DND-41 (cell line): ENCODE measurements at regions not wholly inside any gene's neighbourhood (a gene's known extent, or its start where the extent isn't known, plus 50 kb on each side); places are given as distances from the start of the nearest gene placed in this dataset.

Experiments used
- ATAC-seq: fragments of 200-7000 bp; cut with Tn5 transposase; 3 replicates; pipeline ENCODE4 v1.9.1; 2021; ENCODE audit warnings: low read depth; ENCODE audit not compliant: insufficient read depth
- DNase-seq: peaks from one replicate; pipeline ENCODE4 v3.0.0-alpha.2; 2020
- H2AFZ ChIP-seq: 2 replicates; pipeline ENCODE4 v1.6.0; 2012; ENCODE audit warnings: low read depth, low read length
- H3K27ac ChIP-seq: 2 replicates; pipeline ENCODE4 v1.5.1; 2012; ENCODE audit warnings: low read length, inconsistent platforms
- H3K27me3 ChIP-seq: fragments of 200-600 bp; sonication (generic); 2 replicates; pipeline ENCODE4 v1.6.0; 2012; ENCODE audit warnings: low read length, mild to moderate bottlenecking, inconsistent platforms; ENCODE audit not compliant: insufficient read depth, poor library complexity
- H3K36me3 ChIP-seq: 2 replicates; pipeline ENCODE4 v1.5.1; 2012; ENCODE audit warnings: low read length, inconsistent platforms; ENCODE audit not compliant: insufficient read depth
- H3K4me1 ChIP-seq: 2 replicates; pipeline ENCODE4 v1.5.1; 2012; ENCODE audit warnings: mild to moderate bottlenecking, low read length; ENCODE audit not compliant: insufficient read depth
- H3K4me2 ChIP-seq: 2 replicates; pipeline ENCODE4 v1.6.0; 2012; ENCODE audit warnings: mild to moderate bottlenecking, moderate library complexity, low read length, inconsistent platforms; ENCODE audit not compliant: insufficient read depth
- H3K4me3 ChIP-seq, 2 experiments: fragments of 200-600 bp in 1 of 2; shearing (Covaris generic) in 1 of 2; 2 replicates each; pipeline ENCODE4 v1.5.1; 2012 to 2016; ENCODE audit warnings: inconsistent platforms in 2 of 2, low read length in 2 of 2, mild to moderate bottlenecking in 2 of 2, low read depth in 1 of 2, moderate library complexity in 1 of 2
- H3K79me2 ChIP-seq: 2 replicates; pipeline ENCODE4 v1.6.0; 2012; ENCODE audit warnings: low read length, inconsistent platforms; ENCODE audit not compliant: insufficient read depth
- H3K9ac ChIP-seq: 2 replicates; pipeline ENCODE4 v1.6.0; 2012; ENCODE audit warnings: low read depth, mild to moderate bottlenecking, inconsistent platforms, low read length, moderate library complexity
- H3K9me3 ChIP-seq: 2 replicates; pipeline ENCODE4 v1.5.1; 2012; ENCODE audit warnings: low read length, moderate library complexity, mild to moderate bottlenecking, inconsistent platforms; ENCODE audit not compliant: insufficient read depth, severe bottlenecking
- H4K20me1 ChIP-seq: 2 replicates; pipeline ENCODE4 v1.6.0; 2012; ENCODE audit warnings: low read length; ENCODE audit not compliant: insufficient read depth
- CTCF ChIP-seq: IDR thresholded peaks from 2 replicates; pipeline ENCODE4 v1.5.1; 2012; ENCODE audit warnings: borderline replicate concordance, low read length, moderate library complexity, mild to moderate bottlenecking; ENCODE audit not compliant: poor library complexity, severe bottlenecking; ENCODE audit errors: extremely low read depth
- EZH2 ChIP-seq: IDR thresholded peaks from 3 replicates; pipeline ENCODE4 v1.6.1; 2012; ENCODE audit warnings: borderline replicate concordance, low read depth, mild to moderate bottlenecking, moderate library complexity, low read length, inconsistent platforms; ENCODE audit not compliant: severe bottlenecking

DNA sequence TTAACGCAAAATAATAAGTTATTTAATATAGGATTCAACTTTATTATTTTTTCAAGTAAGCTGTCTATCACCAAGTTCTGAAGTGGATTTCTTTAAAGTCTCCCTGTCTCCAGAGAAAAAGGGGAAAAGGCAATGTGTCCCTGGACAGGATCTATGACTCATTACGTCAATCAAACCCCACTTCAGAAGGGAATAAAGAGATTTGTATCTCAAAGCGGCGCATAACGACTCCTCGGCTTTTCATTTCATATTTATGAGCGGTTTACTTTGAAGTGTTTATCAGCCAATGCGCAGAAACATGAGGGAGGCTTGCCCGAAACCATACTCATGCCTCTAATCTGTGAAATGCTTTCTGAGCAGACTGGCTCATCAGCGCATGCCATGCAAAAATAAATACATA is 938.6 kb upstream of the WWC1 start:
- TF ChIP-seq EZH2 (no peak), CTCF (no peak)
- Histone ChIP-seq H3K9me3 (peaks cover under 1% of the 10 kb centered on the region), H3K4me1 (no peaks in the 10 kb centered on the region), H3K9ac (no peak overlapping the region), H2AFZ (no peak overlapping the region), H3K36me3 (no peaks in the 10 kb centered on the region), H3K27ac (no peak overlapping the region), H4K20me1 (no peaks in the 10 kb centered on the region), H3K27me3 (no peaks in the 10 kb centered on the region), H3K4me3 (no peak overlapping the region), H3K79me2 (no peaks in the 10 kb centered on the region), H3K4me2 (no peak overlapping the region)
- ATAC-seq (no peak), DNase-seq (no peak)

- H3K36me3 ChIP-seq: no peaks in the 10 kb centered on the region
- no peak for DNase-seq
- no peaks in the 10 kb centered on the region for H3K27me3 ChIP-seq
- TF ChIP-seq EZH2: no peak
- no peak for TF ChIP-seq CTCF
- no peak for ATAC-seq
- no peak overlapping the region for H3K9ac ChIP-seq
- peaks cover 4% of the 10 kb centered on the region for H3K9me3 ChIP-seq
- no peak overlapping the region for H3K4me3 ChIP-seq
- no peaks in the 10 kb centered on the region for H3K4me1 ChIP-seq
- no peak overlapping the region for H3K4me2 ChIP-seq
- no peak overlapping the region for H3K27ac ChIP-seq
- H3K79me2 ChIP-seq: no peaks in the 10 kb centered on the region
- H4K20me1 ChIP-seq: no peaks in the 10 kb centered on the region
- H2AFZ ChIP-seq: no peak overlapping the region
Measured at GRCh38 chr5:167355346-167355745, 936.1 kb upstream of the WWC1 start.

DNA sequence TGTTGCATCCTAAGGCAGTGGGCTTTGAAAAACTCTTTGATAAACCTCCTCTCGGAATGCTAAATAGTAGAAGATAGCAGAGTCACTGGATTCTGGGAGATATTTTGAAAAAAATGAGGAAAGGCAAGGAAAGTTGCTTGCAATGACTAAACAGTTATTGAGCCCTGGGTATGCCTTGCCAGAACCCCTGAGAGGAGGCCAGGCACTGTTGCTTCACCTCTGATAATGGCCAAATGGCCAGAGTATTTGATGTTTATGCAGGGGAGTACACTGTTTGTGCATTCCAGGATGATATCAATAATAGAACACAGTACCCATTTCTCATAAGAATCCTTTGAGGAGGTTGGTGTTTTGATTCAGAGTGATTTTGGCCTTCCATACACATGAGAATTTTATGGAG is 935.1 kb upstream of the WWC1 start:
- Histone ChIP-seq H3K9ac (no peak overlapping the region), H3K4me3 (no peak overlapping the region), H3K27me3 (no peaks in the 10 kb centered on the region), H3K79me2 (no peaks in the 10 kb centered on the region), H3K9me3 (peaks cover 4% of the 10 kb centered on the region), H4K20me1 (no peaks in the 10 kb centered on the region), H3K27ac (no peak overlapping the region), H2AFZ (no peak overlapping the region), H3K4me1 (no peaks in the 10 kb centered on the region), H3K4me2 (no peak overlapping the region), H3K36me3 (no peaks in the 10 kb centered on the region)
- no peak for ATAC-seq
- DNase-seq: no peak
- TF ChIP-seq EZH2 (no peak), CTCF (no peak)
